ENCODE measurements at regions not wholly inside any gene's neighbourhood (a gene's known extent, or its start where the extent isn't known, plus 50 kb on each side); places are given as distances from the start of the nearest gene placed in this dataset.

DNA sequence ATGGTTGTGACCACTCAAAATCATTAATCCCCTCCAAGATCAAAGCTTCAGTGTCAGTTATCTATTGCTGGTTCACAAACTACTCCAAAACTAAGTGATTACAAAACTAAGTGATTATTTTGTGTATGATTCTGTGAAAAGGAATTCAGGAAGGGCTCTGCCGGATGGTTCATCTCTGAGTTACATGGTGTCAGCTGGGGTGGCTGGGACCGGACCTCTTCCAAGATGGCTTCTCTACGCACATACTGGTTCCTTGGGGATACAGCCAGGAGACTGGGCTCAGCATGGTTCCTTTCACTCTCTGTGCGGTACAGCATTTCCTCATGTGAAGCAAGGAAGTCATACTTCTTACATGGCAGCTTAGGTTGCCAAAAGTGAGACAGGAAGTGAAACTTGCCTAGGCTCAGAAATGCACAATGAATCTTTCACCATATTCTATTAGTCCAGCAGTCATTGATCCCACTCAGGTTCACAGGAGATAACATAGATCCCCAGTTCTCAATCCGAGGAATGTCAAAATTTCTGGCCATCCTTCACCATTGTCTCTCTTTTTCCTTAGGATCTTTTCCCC, 97.9 kb upstream of the IRX6 start:
- intact Hi-C loops (cut with DNase I), result no loop called here
- TF ChIP-seq, protein P1, sequence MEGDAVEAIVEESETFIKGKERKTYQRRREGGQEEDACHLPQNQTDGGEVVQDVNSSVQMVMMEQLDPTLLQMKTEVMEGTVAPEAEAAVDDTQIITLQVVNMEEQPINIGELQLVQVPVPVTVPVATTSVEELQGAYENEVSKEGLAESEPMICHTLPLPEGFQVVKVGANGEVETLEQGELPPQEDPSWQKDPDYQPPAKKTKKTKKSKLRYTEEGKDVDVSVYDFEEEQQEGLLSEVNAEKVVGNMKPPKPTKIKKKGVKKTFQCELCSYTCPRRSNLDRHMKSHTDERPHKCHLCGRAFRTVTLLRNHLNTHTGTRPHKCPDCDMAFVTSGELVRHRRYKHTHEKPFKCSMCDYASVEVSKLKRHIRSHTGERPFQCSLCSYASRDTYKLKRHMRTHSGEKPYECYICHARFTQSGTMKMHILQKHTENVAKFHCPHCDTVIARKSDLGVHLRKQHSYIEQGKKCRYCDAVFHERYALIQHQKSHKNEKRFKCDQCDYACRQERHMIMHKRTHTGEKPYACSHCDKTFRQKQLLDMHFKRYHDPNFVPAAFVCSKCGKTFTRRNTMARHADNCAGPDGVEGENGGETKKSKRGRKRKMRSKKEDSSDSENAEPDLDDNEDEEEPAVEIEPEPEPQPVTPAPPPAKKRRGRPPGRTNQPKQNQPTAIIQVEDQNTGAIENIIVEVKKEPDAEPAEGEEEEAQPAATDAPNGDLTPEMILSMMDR (IDR thresholded peaks at IDR 0.05), result no peak

DNA sequence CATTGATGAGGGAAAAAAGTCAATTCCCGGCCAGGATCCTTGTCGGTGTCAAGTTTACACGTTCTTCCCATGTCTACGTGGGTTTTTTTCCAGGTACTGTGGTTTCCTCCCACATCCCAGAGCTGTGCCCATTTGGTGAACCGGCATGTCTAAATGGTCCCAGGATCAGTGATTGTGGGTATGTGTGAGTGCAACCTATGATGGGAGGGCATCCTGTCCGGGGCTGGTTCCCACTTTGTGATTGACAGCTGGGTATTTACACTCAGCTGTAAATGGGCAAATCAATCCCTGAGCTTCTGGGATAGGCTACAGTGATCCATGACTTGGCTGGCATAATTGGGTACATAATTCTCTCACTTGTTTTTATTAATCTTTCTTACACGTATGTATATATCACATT, 91.2 kb upstream of the IRX6 start:
- Histone ChIP-seq H3K4me3 (no peak overlapping the region), H3K4me1 (no peaks in the 10 kb centered on the region), H3K9me3 (no peaks in the 10 kb centered on the region), H3K36me3 (ENCODE audit: insufficient read depth in 1 of 2, low read depth in 1 of 2) (no peaks in the 10 kb centered on the region), H3K27ac (no peak overlapping the region), H3K27me3 (ENCODE audit: insufficient read depth in 3 of 3, low read length in 2 of 3) (no peaks in the 10 kb centered on the region)
- no peak for ATAC-seq
- TF ChIP-seq, protein P1 (IDR thresholded peaks at IDR 0.05), result no peak
- intact Hi-C loops (cut with DNase I), result no loop called here
- DNase-seq, result no peak
- WGBS, 3 donors, result 74 to 81% (median 78%) methylated on average over 7 of the region's 7 CpGs

More for the DNA sequence above, 97.9 kb upstream of the IRX6 start:
- no peak overlapping the region for H3K4me3 ChIP-seq
- no peaks in the 10 kb centered on the region for H3K4me1 ChIP-seq
- H3K9me3 ChIP-seq, result peaks cover 8% of the 10 kb centered on the region
- H3K27ac ChIP-seq, result no peak overlapping the region
- no peaks in the 10 kb centered on the region for H3K36me3 ChIP-seq (ENCODE audit: insufficient read depth in 1 of 2, low read depth in 1 of 2)
- WGBS, 3 donors, result 72 to 82% (median 79%) methylated on average over 5 of the region's 5 CpGs
- DNase-seq (no peak), ATAC-seq (no peak)
- H3K27me3 ChIP-seq (ENCODE audit: insufficient read depth in 3 of 3, low read length in 2 of 3), result no peaks in the 10 kb centered on the region

DNA sequence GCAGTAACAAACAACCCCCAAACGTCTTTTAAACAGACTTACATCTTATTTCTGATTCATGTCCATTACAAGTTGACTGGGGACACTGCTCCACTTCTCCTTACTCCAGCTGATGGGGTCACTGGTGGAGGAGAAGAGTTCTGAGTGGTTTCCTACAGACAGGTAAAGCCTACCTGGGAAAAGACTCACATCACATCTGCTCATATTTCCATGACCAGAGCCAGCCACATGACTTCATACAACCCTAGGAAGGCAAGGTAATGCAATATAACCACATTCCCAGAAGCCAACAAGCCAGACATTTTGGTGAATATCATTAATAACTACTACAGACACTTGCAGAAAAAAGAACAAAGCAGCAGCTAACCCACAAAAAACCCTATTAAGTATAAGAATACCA, 90.5 kb upstream of the IRX6 start:
- Histone ChIP-seq H3K4me3 (no peak overlapping the region), H3K36me3 (ENCODE audit: insufficient read depth in 1 of 2, low read depth in 1 of 2) (no peaks in the 10 kb centered on the region), H3K27me3 (ENCODE audit: insufficient read depth in 3 of 3, low read length in 2 of 3) (no peaks in the 10 kb centered on the region), H3K4me1 (no peaks in the 10 kb centered on the region), H3K27ac (no peak overlapping the region), H3K9me3 (no peaks in the 10 kb centered on the region)
- intact Hi-C loops (cut with DNase I), result no loop called here
- ATAC-seq (no peak), DNase-seq (no peak)
- 49 to 54% (median 52%) methylated on average over 1 of the region's 1 CpG for WGBS, 3 donors
- TF ChIP-seq, protein P1 (IDR thresholded peaks at IDR 0.05), result no peak

DNA sequence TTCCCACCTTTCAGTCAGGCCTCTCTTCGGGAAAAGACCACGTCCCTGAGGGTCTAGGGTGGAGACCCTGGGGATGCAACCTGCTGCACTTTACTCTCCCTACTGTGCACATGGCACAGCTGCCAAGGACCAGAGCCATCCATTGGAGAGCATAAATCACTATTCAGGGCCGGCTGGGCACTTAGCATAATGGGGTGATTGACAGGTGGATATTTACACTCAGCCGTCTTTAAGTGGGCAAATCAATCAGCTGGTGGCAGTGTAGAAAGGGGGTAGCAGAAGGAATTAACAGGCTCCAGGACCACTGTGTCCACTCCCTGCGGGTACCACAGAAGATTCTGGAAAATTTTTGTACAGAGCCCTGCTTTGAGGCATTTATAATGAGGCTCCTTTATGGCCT, 87.3 kb upstream of the IRX6 start:
- intact Hi-C loops (cut with DNase I), result no loop called here
- DNase-seq (no peak), ATAC-seq (no peak)
- TF ChIP-seq, protein P1 (IDR thresholded peaks at IDR 0.05), result no peak
- Histone ChIP-seq H3K9me3 (no peaks in the 10 kb centered on the region), H3K4me1 (no peaks in the 10 kb centered on the region), H3K27ac (no peak overlapping the region), H3K36me3 (ENCODE audit: insufficient read depth in 1 of 2, low read depth in 1 of 2) (no peaks in the 10 kb centered on the region), H3K27me3 (ENCODE audit: insufficient read depth in 3 of 3, low read length in 2 of 3) (no peaks in the 10 kb centered on the region), H3K4me3 (no peak overlapping the region)
- 61 to 71% (median 67%) methylated on average over 5 of the region's 5 CpGs for WGBS, 3 donors

DNA sequence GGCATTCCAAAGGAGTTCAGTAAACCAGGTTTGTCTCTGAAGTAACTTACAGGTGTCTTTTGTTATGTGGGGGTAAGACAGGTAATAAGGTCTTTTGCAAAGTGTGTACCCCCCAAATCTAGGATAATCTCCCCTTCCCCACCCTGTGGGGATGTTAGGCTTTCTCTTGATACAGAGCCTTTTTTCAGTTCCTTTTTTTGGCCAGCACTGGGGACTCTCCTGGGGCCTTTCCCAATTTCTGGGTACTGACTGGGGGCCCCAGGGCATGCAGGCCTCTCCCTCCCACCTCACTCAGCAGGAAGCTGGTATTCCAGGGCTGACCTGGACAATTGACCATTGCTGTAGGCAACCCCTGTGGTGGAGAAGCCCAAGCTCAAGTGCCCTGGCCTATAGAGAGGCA, 84.3 kb upstream of the IRX6 start:
- no peak for ATAC-seq
- intact Hi-C loops (cut with DNase I), result no loop called here
- Histone ChIP-seq H3K27me3 (ENCODE audit: insufficient read depth in 3 of 3, low read length in 2 of 3) (no peaks in the 10 kb centered on the region), H3K4me1 (no peaks in the 10 kb centered on the region), H3K9me3 (no peaks in the 10 kb centered on the region), H3K4me3 (no peak overlapping the region), H3K36me3 (ENCODE audit: insufficient read depth in 1 of 2, low read depth in 1 of 2) (no peaks in the 10 kb centered on the region), H3K27ac (no peak overlapping the region)
- DNase-seq, result no peak
- TF ChIP-seq, protein P1 (IDR thresholded peaks at IDR 0.05), result no peak

All from psoas muscle (tissue), 7 donors.